ENCODE measurements at regions not wholly inside any gene's neighbourhood (a gene's known extent, or its start where the extent isn't known, plus 50 kb on each side); places are given as distances from the start of the nearest gene placed in this dataset.
"Not testable (repeated sequence)": the region's sequence is repeated elsewhere in the genome, so short reads cannot be mapped to it uniquely, and the experiment has no call there.

DNA sequence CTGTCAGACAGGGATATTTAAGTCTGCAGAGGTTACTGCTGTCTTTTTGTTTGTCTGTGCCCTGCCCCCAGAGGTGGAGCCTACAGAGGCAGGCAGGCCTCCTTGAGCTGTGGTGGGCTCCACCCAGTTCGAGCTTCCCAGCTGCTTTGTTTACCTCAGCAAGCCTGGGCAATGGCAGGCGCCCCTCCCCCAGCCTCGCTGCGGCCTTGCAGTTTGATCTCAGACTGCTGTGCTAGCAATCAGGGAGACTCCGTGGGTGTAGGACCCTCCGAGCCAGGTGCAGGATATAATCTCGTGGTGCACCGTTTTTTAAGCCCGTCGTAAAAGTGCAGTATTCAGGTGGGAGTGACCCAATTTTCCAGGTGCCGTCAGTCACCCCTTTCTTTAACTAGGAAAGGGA is 78.4 kb upstream of the HAPLN1 start:
- not testable (repeated sequence) for H3K9me3 ChIP-seq (ENCODE audit: control insufficient read depth, insufficient read depth, low read length); H3K9ac ChIP-seq (ENCODE audit: low read depth, low read length); H3K36me3 ChIP-seq (ENCODE audit: control insufficient read depth, insufficient read depth, low read length); H3K27me3 ChIP-seq (ENCODE audit: control insufficient read depth, insufficient read depth, low read length); H3K4me1 ChIP-seq (ENCODE audit: control insufficient read depth, insufficient read depth, low read length)
- peak overlapping the region; percentile 35 for H3K4me3 ChIP-seq (ENCODE audit: low read depth, low read length)

DNA sequence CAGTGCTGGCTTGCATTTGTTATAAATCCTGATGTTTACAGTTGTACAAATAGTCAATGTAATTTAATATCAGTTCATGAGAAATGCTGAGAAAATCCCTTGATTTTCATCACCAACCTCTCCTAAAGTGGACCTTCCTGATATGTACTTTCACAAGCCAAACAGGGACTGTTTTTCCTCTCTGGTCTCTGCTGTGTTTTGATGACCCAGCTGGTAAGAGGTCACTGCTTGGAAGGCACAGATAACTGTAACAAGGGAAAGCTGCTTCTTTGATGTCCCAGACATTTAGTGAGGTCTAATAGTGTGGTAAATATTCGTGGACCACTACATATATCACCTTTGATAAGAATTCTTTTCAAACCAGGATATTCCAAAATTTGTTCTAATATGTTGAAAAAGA is 68.7 kb upstream of the HAPLN1 start:
- Histone ChIP-seq H3K36me3 (ENCODE audit: control insufficient read depth, insufficient read depth, low read length) (no peaks in the 10 kb centered on the region), H3K9me3 (ENCODE audit: control insufficient read depth, insufficient read depth, low read length) (no peaks in the 10 kb centered on the region), H3K4me3 (ENCODE audit: low read depth, low read length) (no peak overlapping the region), H3K27me3 (ENCODE audit: control insufficient read depth, insufficient read depth, low read length) (no peaks in the 10 kb centered on the region), H3K9ac (ENCODE audit: low read depth, low read length) (no peak overlapping the region), H3K4me1 (ENCODE audit: control insufficient read depth, insufficient read depth, low read length) (no peaks in the 10 kb centered on the region)

DNA sequence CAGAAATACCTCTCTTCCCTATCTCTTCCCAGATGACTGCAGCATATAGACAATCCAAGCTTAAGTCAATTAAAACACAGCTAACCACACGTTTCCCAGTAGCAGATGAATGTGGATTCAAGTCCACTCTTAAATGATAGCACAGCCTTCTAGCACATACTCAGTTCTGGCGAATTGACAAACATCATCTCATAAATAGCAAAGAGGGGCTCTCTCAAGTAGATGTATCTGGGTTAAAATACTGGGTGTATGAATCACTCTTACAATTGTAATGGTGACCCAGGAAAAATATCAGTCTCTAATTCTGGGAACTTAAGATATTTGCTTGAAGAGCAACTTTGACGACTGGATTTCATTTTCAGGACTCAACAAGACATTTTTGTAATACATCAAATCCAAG is 67.0 kb upstream of the HAPLN1 start:
- Histone ChIP-seq H3K9me3 (ENCODE audit: control insufficient read depth, insufficient read depth, low read length) (no peaks in the 10 kb centered on the region), H3K27me3 (ENCODE audit: control insufficient read depth, insufficient read depth, low read length) (no peaks in the 10 kb centered on the region), H3K9ac (ENCODE audit: low read depth, low read length) (no peak overlapping the region), H3K4me1 (ENCODE audit: control insufficient read depth, insufficient read depth, low read length) (no peaks in the 10 kb centered on the region), H3K36me3 (ENCODE audit: control insufficient read depth, insufficient read depth, low read length) (no peaks in the 10 kb centered on the region), H3K4me3 (ENCODE audit: low read depth, low read length) (no peak overlapping the region)

DNA sequence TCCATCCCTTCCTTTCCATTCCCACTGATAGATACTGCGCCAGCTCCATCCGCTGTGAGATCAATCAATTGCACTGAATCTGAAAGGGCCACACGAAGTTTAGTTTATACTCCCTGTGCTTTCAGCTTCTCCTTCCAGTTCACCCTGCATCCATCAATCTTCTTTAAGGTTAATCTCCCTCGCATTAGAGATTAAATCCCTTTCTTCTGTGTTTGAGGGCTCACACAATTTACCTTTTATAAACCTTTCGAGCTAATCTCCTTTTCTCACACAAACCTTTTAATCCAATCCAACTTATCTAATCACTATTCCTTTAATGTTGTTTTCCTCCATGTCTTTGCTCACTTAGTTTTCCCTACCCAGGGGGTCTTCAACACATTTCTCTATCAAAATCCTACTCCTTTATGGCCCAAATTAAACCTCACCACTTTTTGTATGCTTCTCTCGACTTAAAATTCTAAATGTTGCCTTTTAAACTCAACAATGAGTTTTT is 64.6 kb upstream of the HAPLN1 start:
- Histone ChIP-seq H3K9ac (ENCODE audit: low read depth, low read length) (no peak overlapping the region), H3K9me3 (ENCODE audit: control insufficient read depth, insufficient read depth, low read length) (no peaks in the 10 kb centered on the region), H3K4me3 (ENCODE audit: low read depth, low read length) (no peak overlapping the region), H3K27me3 (ENCODE audit: control insufficient read depth, insufficient read depth, low read length) (no peaks in the 10 kb centered on the region), H3K4me1 (ENCODE audit: control insufficient read depth, insufficient read depth, low read length) (no peaks in the 10 kb centered on the region), H3K36me3 (ENCODE audit: control insufficient read depth, insufficient read depth, low read length) (no peaks in the 10 kb centered on the region)

DNA sequence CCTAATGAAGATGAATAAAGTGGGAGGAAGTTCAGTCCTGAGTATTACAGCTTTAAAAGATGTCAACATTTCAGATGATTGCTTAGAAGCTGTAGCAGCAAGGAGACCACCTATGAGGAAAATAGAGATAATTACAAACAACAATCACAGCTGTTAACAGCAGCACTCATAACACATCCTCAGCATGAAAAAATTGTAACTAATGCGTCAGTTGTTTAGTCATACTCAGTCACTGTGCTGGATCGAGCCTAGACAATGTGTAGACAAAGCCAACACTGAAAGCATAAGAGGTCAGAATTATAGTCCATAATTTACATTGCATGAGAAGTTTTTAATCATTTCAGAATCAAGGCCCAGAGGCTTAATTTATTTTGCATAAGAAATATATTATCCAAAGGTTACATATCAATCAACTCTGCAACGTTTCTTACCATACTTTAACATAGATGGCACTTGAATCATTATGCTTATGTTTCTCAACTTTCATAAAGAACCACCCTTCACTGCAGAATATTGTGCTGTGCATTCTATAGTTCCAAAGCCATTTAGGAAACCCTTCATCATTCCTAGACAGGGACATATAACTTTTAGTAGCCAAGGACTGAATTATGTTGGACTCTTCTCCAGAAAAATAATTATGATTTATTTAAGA is 60.2 kb upstream of the HAPLN1 start:
- H3K9me3 ChIP-seq (ENCODE audit: control insufficient read depth, insufficient read depth, low read length), result no peaks in the 10 kb centered on the region
- H3K36me3 ChIP-seq (ENCODE audit: control insufficient read depth, insufficient read depth, low read length), result no peaks in the 10 kb centered on the region
- no peak overlapping the region for H3K4me3 ChIP-seq (ENCODE audit: low read depth, low read length)
- H3K27me3 ChIP-seq (ENCODE audit: control insufficient read depth, insufficient read depth, low read length), result no peaks in the 10 kb centered on the region
- H3K4me1 ChIP-seq (ENCODE audit: control insufficient read depth, insufficient read depth, low read length), result no peaks in the 10 kb centered on the region
- no peak overlapping the region for H3K9ac ChIP-seq (ENCODE audit: low read depth, low read length)

DNA sequence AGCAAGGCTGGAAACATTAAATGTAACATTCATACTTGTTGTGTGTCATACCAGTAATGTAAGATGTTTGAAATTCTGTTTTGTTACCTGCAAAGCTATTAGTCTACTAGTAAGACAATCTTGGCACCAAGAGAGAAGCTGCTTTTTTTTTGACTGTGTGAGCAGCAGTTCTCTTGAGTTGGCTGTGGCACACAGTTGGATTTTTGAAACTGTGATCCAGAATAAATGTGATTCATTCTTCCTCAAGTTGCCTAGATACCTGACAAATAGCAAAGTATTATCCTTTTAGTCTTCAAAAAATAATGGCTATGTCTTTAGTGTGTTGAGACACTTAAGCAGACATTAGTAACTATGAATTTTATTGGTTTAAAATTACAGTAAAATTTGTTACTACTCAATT is 57.2 kb upstream of the HAPLN1 start:
- Histone ChIP-seq H3K9me3 (ENCODE audit: control insufficient read depth, insufficient read depth, low read length) (no peaks in the 10 kb centered on the region), H3K4me1 (ENCODE audit: control insufficient read depth, insufficient read depth, low read length) (no peaks in the 10 kb centered on the region), H3K4me3 (ENCODE audit: low read depth, low read length) (no peak overlapping the region)

DNA sequence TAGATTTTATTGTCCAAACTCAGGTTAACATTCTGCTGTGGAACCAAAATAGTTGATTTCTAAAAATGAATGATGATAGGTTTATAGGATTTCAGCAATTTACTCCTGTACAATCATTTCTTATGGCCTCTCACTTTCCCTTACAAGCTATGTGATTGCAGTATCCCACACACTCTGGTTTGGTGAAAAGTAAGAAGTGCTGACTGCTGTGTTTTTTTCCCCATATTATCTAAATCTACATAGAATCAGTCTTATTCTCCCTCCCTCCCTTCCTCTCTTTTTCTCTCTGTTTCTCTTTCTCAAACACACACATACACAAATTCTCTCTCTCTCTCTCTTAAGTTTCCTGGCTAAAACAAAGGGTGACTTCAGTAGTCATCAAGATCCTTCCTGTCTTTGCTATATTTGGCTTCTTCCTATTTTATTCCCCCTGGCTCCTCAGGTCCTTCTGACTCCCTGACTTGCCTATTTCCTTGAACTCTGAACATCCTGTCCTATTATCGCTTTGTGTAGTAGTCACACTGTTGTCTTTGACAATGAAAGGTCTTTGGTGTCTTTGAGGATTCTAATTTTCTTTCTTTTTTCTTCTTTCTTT is 55.9 kb upstream of the HAPLN1 start:
- Histone ChIP-seq H3K9ac (ENCODE audit: low read depth, low read length) (no peak overlapping the region), H3K9me3 (ENCODE audit: control insufficient read depth, insufficient read depth, low read length) (no peaks in the 10 kb centered on the region), H3K4me3 (ENCODE audit: low read depth, low read length) (no peak overlapping the region), H3K27me3 (ENCODE audit: control insufficient read depth, insufficient read depth, low read length) (no peaks in the 10 kb centered on the region), H3K36me3 (ENCODE audit: control insufficient read depth, insufficient read depth, low read length) (no peaks in the 10 kb centered on the region), H3K4me1 (ENCODE audit: control insufficient read depth, insufficient read depth, low read length) (no peaks in the 10 kb centered on the region)

More for the DNA sequence above, 57.2 kb upstream of the HAPLN1 start:
- Histone ChIP-seq H3K9ac (ENCODE audit: low read depth, low read length) (no peak overlapping the region), H3K27me3 (ENCODE audit: control insufficient read depth, insufficient read depth, low read length) (no peaks in the 10 kb centered on the region), H3K36me3 (ENCODE audit: control insufficient read depth, insufficient read depth, low read length) (no peaks in the 10 kb centered on the region)
